T-helper 2 cell treated with Interferon-gamma antibody and Interleukin-4, amounts not matched to agents 5 μg/mL and 100 μg/mL, for 36 hours (primary cell): ENCODE measurements at regions not wholly inside any gene's neighbourhood (a gene's known extent, or its start where the extent isn't known, plus 50 kb on each side); places are given as distances from the start of the nearest gene placed in this dataset.

Experiments
- DNase-seq: peaks from one replicate; pipeline ENCODE4 v3.0.0; 2021; ENCODE audit warnings: low spot score
- H3K27ac Mint-ChIP-seq: one replicate; pipeline ENCODE4 v1.8.0; 2021; ENCODE audit warnings: mild to moderate bottlenecking, mixed read lengths
- H3K27me3 Mint-ChIP-seq: one replicate; pipeline ENCODE4 v1.8.0; 2021; ENCODE audit warnings: low read depth, mixed read lengths
- H3K36me3 Mint-ChIP-seq: one replicate; pipeline ENCODE4 v1.8.0; 2021; ENCODE audit warnings: low read depth, mixed read lengths
- H3K4me1 Mint-ChIP-seq: one replicate; pipeline ENCODE4 v1.8.0; 2021; ENCODE audit warnings: low read depth, mixed read lengths
- H3K4me3 Mint-ChIP-seq: one replicate; pipeline ENCODE4 v1.8.0; 2022; ENCODE audit warnings: mild to moderate bottlenecking, moderate library complexity, mixed read lengths
- H3K9me3 Mint-ChIP-seq: one replicate; pipeline ENCODE4 v1.8.0; 2021; ENCODE audit warnings: mixed read lengths

- H3K9me3 Mint-ChIP-seq, result peaks cover 6% of the 10 kb centered on the region
- H3K27me3 Mint-ChIP-seq, result peaks cover 6% of the 10 kb centered on the region
- H3K4me1 Mint-ChIP-seq, result peaks cover 63% of the 10 kb centered on the region
- H3K4me3 Mint-ChIP-seq, result peak overlapping the region; percentile 24
- DNase-seq, result no peak
- H3K36me3 Mint-ChIP-seq, result peaks cover 7% of the 10 kb centered on the region
- no peak overlapping the region for H3K27ac Mint-ChIP-seq
Measured at GRCh38 chr7:22663721-22664120, 63.3 kb upstream of the IL6 start.

DNA sequence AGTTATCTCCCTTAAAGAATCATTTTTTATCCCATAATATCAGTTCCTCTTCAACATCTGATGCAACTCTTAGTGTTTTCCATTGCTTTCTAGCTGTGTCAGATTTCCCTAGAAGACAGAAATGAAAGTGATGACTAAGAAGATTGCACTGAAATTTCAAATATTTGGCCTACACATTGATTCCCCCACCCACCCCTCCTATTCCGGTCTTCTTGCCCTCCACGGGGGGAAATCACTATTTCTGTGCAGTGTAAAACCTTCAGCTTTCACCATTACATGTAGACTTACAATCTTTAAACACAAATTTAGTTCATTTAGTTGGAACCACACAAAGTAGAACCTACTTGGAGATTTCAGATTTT is 63.7 kb upstream of the IL6 start:
- peaks cover 59% of the 10 kb centered on the region for H3K4me1 Mint-ChIP-seq
- peaks cover 6% of the 10 kb centered on the region for H3K9me3 Mint-ChIP-seq
- DNase-seq, result no peak
- no peak overlapping the region for H3K27ac Mint-ChIP-seq
- peak overlapping the region; percentile 24 for H3K4me3 Mint-ChIP-seq
- peaks cover 6% of the 10 kb centered on the region for H3K36me3 Mint-ChIP-seq
- peaks cover 9% of the 10 kb centered on the region for H3K27me3 Mint-ChIP-seq

DNA sequence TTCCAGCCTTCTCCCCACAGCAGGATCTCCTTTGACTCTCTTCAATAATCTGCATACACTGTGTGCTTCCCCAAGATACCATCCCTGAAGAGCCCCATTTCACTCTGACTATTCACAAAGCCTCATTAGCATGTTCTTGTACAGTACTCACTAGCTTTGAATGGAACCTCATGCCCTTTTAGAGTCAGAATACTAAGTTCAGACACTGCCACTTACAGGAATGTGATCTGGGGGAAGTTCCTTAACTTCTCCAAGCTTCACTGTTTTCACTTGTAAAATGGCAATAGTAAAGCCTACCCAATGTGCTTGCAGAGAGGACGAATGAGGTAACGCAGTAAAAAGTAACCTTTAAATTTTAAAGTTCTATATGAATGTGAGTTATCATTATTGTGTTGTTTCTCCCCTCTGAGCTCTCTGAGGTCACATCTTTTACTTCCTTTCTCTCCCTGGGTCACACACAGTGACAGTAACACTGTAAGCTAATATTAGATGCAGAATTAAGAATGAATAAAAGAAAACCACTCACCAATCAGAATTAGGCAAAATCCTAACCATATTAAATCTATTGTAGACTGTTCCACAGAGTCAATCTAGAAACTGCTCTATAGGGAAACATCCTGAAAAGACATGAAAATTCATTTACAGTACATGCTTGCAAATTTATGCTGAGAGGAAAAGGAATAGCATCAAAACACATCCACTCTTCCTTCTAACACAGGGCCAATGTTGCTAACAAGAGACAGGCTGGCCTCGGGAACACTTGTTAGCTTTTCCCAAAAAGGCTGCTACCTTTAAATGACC is 64.2 kb upstream of the IL6 start:
- Mint-ChIP-seq H3K27ac (peak overlapping the region; percentile 28), H3K27me3 (peaks cover 11% of the 10 kb centered on the region), H3K9me3 (peaks cover 6% of the 10 kb centered on the region), H3K36me3 (peaks cover 4% of the 10 kb centered on the region), H3K4me3 (no peak overlapping the region), H3K4me1 (peaks cover 55% of the 10 kb centered on the region)
- DNase-seq, result no peak

GRCh38 chr7:22662036-22662435 is 65.0 kb upstream of the IL6 start:
- Mint-ChIP-seq H3K27me3 (peaks cover 11% of the 10 kb centered on the region), H3K4me3 (no peak overlapping the region), H3K36me3 (peaks cover 4% of the 10 kb centered on the region), H3K9me3 (peaks cover 6% of the 10 kb centered on the region), H3K27ac (no peak overlapping the region), H3K4me1 (peaks cover 48% of the 10 kb centered on the region)
- DNase-seq, result no peak

GRCh38 chr7:22660732-22661131 is 66.3 kb upstream of the IL6 start:
- DNase-seq, result no peak
- Mint-ChIP-seq H3K27ac (no peak overlapping the region), H3K27me3 (peaks cover 13% of the 10 kb centered on the region), H3K36me3 (peaks cover 2% of the 10 kb centered on the region), H3K4me1 (peaks cover 35% of the 10 kb centered on the region), H3K9me3 (peaks cover 2% of the 10 kb centered on the region), H3K4me3 (no peak overlapping the region)

DNA sequence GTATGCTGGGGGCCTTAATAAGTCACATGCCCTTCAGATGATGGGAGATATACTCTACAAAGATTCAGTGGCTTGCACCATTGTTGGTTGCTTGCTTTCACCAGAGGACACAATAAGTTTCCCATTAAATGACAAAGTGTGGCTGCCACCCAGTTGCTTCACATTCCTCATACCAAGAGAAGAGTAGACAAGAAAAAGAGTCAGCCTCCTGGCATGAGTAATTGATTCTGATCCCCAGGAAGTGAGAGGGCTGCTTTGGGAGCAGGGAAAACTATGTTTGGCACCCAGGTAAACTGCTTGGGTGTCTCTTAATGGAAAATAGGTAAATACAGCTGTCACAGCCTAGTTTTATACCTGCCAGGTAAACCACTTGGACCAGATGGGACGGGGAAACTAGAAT is 66.7 kb upstream of the IL6 start:
- Mint-ChIP-seq H3K27ac (no peak overlapping the region), H3K27me3 (peaks cover 15% of the 10 kb centered on the region)

DNA sequence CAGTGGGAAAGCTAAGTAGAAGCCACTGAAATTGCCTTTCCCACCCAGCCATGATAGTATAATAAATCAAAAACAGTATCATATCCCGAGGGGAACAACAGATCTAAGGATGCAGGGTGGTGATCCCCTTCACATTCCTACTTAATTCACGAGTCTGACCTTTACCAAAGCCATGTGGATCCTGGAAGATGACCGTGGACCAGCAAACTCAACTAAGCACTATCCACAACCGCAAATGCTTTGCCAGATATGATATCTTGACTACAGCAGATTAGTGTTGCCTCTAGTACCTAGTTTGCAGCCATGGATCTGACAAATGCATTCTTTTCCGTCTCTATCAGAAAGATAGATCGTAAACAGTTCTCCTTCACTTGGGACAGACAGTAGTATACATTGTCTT is 67.3 kb upstream of the IL6 start:
- Mint-ChIP-seq H3K27ac (no peak overlapping the region), H3K27me3 (peaks cover 15% of the 10 kb centered on the region), H3K4me1 (peaks cover 32% of the 10 kb centered on the region), H3K9me3 (no peaks in the 10 kb centered on the region), H3K36me3 (no peaks in the 10 kb centered on the region), H3K4me3 (no peak overlapping the region)
- no peak for DNase-seq

More for the DNA sequence above, 66.7 kb upstream of the IL6 start:
- no peaks in the 10 kb centered on the region for H3K9me3 Mint-ChIP-seq
- H3K4me3 Mint-ChIP-seq, result no peak overlapping the region
- H3K4me1 Mint-ChIP-seq, result peaks cover 33% of the 10 kb centered on the region
- no peaks in the 10 kb centered on the region for H3K36me3 Mint-ChIP-seq
- DNase-seq, result no peak

DNA sequence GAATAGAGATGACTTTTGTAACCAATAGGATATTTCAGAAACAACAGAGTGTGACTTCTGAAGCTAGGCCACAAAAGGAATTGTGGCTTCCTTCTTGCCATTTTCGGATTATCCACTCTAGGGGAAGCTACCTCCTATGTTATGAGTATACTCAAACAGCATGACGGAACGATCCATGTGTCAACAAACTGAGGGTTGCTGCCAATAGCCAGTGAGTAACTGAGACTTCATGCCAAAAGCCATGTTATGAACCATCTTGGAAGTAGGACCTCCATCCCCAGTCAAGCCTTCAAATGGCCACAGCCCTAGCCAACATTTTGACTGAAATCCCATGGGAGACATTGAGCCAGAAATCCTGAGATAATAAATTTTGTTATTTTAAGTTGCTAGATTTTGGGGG is 69.0 kb upstream of the IL6 start:
- Mint-ChIP-seq H3K27me3 (peaks cover 27% of the 10 kb centered on the region), H3K4me3 (no peak overlapping the region), H3K36me3 (no peaks in the 10 kb centered on the region), H3K4me1 (peaks cover 24% of the 10 kb centered on the region), H3K27ac (no peak overlapping the region), H3K9me3 (no peaks in the 10 kb centered on the region)
- DNase-seq, result no peak

- Mint-ChIP-seq H3K27ac (no peak overlapping the region), H3K4me3 (no peak overlapping the region), H3K36me3 (no peaks in the 10 kb centered on the region), H3K4me1 (peaks cover 19% of the 10 kb centered on the region), H3K9me3 (no peaks in the 10 kb centered on the region), H3K27me3 (peaks cover 31% of the 10 kb centered on the region)
- DNase-seq, result no peak
Measured at GRCh38 chr7:22657479-22657878, 69.5 kb upstream of the IL6 start.

DNA sequence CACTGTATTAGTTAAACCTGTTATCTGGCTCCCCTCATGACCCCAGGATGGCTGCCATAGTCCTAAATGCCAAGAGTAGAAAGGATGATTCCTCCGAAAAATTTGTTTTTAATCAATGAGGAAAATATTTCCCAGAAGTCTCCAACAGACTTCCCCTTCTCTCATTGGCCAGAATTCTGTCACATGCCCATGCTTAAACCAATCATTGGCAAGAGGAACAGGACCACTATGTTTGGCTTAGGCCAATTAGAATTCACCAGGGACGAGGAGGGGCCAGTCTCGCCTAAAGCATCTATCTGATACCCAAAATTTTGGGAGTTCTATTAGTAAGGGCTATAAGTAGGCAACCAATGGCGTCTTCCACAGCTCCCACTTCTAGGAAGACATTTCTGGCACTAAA is 71.2 kb upstream of the IL6 start:
- DNase-seq, result no peak
- Mint-ChIP-seq H3K4me3 (no peak overlapping the region), H3K27ac (no peak overlapping the region)

GRCh38 chr7:22654831-22655230 is 72.2 kb upstream of the IL6 start:
- Mint-ChIP-seq H3K36me3 (no peaks in the 10 kb centered on the region), H3K9me3 (peaks cover 7% of the 10 kb centered on the region), H3K4me3 (no peak overlapping the region), H3K27ac (no peak overlapping the region), H3K27me3 (peaks cover 37% of the 10 kb centered on the region), H3K4me1 (peaks cover 8% of the 10 kb centered on the region)
- no peak for DNase-seq

More for the DNA sequence above, 71.2 kb upstream of the IL6 start:
- Mint-ChIP-seq H3K9me3 (peaks cover 3% of the 10 kb centered on the region), H3K36me3 (no peaks in the 10 kb centered on the region), H3K4me1 (peaks cover 11% of the 10 kb centered on the region), H3K27me3 (peaks cover 31% of the 10 kb centered on the region)

DNA sequence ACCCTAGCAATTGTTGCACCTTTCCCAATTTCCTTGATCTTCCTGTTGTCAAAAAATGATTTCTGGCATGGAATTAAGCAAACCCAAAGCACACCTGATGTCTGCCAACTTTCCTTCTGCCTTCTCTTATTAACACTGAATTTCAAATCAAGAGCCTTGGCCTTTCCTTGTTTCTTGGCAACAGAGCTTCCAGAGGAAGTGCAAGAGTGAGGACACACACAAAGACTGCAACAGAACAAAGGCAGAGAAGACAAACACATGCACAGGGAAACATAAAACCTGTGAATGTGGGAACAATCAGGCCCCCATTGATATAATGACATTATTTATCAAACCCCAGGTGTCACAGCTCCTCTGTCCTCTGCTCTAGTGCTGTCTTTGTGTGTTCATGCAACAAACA is 73.0 kb upstream of the IL6 start:
- Mint-ChIP-seq H3K36me3 (no peaks in the 10 kb centered on the region), H3K4me3 (no peak overlapping the region), H3K4me1 (peaks cover 8% of the 10 kb centered on the region), H3K27me3 (peaks cover 37% of the 10 kb centered on the region), H3K27ac (no peak overlapping the region), H3K9me3 (peaks cover 9% of the 10 kb centered on the region)
- no peak for DNase-seq

- H3K4me3 Mint-ChIP-seq, result no peak overlapping the region
- H3K36me3 Mint-ChIP-seq, result peaks cover 2% of the 10 kb centered on the region
- H3K4me1 Mint-ChIP-seq, result peaks cover 6% of the 10 kb centered on the region
- DNase-seq, result no peak
- H3K27ac Mint-ChIP-seq, result no peak overlapping the region
- H3K9me3 Mint-ChIP-seq, result peaks cover 27% of the 10 kb centered on the region
- H3K27me3 Mint-ChIP-seq, result peaks cover 32% of the 10 kb centered on the region
Measured at GRCh38 chr7:22651534-22652243, 75.3 kb upstream of the IL6 start.

DNA sequence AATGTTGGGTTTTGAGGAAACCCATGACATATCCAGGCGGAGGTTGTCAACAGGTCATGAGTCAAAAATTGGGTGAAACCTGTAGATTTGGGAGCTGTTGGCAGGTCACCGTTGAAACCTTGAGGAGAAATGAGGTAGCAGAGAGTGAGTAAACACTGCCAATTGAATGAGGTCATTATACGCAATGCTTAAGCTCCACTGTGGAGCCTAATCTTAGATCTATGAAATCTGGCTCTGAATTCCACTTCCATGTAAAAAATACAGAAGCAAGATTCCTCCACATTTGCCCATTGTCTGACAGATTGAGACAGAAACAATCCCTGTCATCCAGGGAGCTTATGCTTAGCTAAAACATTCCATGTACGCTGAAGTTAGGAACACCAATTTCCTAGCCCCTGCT is 76.0 kb upstream of the IL6 start:
- DNase-seq, result no peak
- H3K4me1 Mint-ChIP-seq, result peaks cover 6% of the 10 kb centered on the region
- no peak overlapping the region for H3K27ac Mint-ChIP-seq
- peaks cover 2% of the 10 kb centered on the region for H3K36me3 Mint-ChIP-seq
- peaks cover 31% of the 10 kb centered on the region for H3K9me3 Mint-ChIP-seq
- H3K27me3 Mint-ChIP-seq, result peaks cover 29% of the 10 kb centered on the region
- H3K4me3 Mint-ChIP-seq, result no peak overlapping the region
